ENCODE measurements at regions not wholly inside any gene's neighbourhood (a gene's known extent, or its start where the extent isn't known, plus 50 kb on each side); places are given as distances from the start of the nearest gene placed in this dataset.

DNA sequence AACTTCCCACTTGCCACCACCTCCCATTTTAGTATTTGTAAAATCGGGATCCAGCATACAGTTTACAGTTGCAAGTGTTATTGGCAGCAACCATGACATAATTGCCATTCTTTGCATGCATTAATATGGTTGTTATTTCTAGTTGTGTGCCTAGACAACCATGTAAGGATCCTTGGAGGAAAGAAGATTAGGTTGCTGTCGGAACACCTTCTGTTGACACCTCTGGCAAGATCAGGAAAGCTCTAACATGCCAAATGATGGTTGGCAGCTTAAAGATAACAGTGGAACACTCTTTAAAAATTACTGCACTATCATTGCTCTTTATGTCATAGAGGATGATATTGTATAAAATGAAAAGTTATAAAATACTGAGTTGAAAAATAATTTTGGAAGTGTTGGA lies 313.5 kb upstream of the RARB start:
- no peak for DNase-seq (ENCODE audit: low read depth)
- in situ Hi-C loops (cut with HindIII; ENCODE audit: low sequenced_read_pairs), result no loop called here
- H3K4me3 ChIP-seq (ENCODE audit: low read depth, low read length), result no peak overlapping the region
- TF ChIP-seq, protein P1, sequence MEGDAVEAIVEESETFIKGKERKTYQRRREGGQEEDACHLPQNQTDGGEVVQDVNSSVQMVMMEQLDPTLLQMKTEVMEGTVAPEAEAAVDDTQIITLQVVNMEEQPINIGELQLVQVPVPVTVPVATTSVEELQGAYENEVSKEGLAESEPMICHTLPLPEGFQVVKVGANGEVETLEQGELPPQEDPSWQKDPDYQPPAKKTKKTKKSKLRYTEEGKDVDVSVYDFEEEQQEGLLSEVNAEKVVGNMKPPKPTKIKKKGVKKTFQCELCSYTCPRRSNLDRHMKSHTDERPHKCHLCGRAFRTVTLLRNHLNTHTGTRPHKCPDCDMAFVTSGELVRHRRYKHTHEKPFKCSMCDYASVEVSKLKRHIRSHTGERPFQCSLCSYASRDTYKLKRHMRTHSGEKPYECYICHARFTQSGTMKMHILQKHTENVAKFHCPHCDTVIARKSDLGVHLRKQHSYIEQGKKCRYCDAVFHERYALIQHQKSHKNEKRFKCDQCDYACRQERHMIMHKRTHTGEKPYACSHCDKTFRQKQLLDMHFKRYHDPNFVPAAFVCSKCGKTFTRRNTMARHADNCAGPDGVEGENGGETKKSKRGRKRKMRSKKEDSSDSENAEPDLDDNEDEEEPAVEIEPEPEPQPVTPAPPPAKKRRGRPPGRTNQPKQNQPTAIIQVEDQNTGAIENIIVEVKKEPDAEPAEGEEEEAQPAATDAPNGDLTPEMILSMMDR (IDR thresholded peaks at IDR 0.05; ENCODE audit: low read depth, low read length, missing control alignments), result no peak

DNA sequence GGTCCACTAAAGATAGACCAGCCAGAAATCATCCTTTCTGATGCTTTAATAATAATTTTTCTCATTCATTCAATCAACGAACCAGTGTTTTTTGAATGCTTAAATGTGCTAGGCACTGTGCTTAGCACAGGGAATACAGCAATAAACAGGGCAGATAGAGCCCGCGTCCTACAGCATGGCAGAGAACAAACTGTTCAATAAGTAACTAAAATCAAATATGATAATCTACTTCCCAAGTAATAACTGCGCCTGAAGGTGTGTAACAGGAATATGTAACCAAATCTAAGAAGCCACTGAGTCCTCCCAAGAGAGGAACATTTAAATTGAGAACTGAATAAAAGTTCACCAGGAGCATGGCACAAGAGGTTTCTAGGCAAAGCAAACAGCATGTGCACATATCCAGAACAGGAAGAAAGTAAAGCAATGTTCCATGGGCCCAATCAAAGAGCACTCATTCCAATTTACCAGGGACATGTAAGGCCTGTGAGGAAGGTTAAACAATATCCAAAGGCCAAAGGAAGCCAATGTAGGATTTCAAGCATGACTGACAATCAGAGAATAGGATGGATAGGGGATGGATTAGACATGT lies 311.0 kb upstream of the RARB start:
- in situ Hi-C loops (cut with HindIII; ENCODE audit: low sequenced_read_pairs), result no loop called here
- H3K4me3 ChIP-seq (ENCODE audit: low read depth, low read length), result no peak overlapping the region
- no peak for DNase-seq (ENCODE audit: low read depth)
- TF ChIP-seq, protein P1 (IDR thresholded peaks at IDR 0.05; ENCODE audit: low read depth, low read length, missing control alignments), result no peak

DNA sequence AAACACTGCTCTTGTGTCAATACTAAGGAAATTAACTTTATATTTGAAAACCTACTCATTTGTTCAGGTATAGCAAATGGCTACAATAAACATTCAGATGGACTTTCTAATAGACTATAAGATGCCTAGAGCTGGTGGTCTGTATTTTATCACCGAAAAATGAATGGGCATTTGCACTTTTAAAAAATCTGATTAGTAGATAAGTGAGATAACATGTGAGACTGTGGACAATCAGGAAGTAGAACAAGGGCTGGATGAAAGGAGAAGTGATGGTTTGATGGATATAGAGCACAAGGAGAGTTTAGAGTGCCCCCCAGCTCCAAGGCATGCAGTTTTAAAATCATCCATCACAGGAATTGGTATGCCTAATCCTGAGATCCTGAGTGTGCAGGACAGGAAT lies 308.4 kb upstream of the RARB start:
- TF ChIP-seq, protein P1 (IDR thresholded peaks at IDR 0.05; ENCODE audit: low read depth, low read length, missing control alignments), result no peak
- in situ Hi-C loops (cut with HindIII; ENCODE audit: low sequenced_read_pairs), result no loop called here
- DNase-seq (ENCODE audit: low read depth), result no peak
- no peak overlapping the region for H3K4me3 ChIP-seq (ENCODE audit: low read depth, low read length)

DNA sequence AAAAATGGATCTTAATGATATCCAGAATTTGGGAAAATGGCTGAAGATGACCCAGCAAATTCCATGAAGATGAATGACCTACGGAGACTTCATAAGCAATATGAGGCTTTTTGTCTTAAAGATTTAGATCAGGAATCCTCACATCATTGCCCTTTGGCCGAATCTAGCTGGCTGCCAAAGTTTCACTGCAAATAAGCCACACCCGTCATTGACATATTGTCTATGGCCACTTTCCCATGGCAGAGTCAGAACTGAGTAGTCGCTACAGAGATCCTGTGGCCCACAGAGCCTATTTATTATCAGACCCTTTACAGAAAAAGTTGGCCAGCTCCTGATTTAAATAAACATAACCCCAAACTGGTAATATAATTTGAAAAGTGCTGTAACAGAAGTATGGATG lies 307.4 kb upstream of the RARB start:
- in situ Hi-C loops (cut with HindIII; ENCODE audit: low sequenced_read_pairs), result no loop called here
- TF ChIP-seq, protein P1 (IDR thresholded peaks at IDR 0.05; ENCODE audit: low read depth, low read length, missing control alignments), result no peak
- no peak overlapping the region for H3K4me3 ChIP-seq (ENCODE audit: low read depth, low read length)
- no peak for DNase-seq (ENCODE audit: low read depth)

DNA sequence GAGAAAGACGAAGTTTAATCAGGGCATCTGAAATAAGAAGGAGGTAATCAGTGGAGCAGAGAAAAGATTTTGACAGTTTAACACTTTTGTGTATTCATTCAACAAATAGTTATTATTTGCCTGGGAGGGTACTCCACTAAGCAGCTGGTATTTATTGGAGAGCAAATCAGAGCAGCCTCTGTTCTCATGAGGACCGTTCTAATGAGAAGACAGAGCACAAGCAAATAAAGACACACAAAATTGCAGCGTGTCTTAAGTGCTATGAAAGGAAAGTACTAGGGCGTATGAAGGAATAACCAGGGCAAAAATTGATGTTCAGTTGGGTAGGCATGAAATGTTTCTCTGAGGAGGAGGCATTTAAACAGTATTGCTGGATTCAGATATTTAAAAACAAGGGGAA lies 302.9 kb upstream of the RARB start:
- no peak for DNase-seq (ENCODE audit: low read depth)
- TF ChIP-seq, protein P1 (IDR thresholded peaks at IDR 0.05; ENCODE audit: low read depth, low read length, missing control alignments), result no peak
- H3K4me3 ChIP-seq (ENCODE audit: low read depth, low read length), result no peak overlapping the region
- in situ Hi-C loops (cut with HindIII; ENCODE audit: low sequenced_read_pairs), result no loop called here

DNA sequence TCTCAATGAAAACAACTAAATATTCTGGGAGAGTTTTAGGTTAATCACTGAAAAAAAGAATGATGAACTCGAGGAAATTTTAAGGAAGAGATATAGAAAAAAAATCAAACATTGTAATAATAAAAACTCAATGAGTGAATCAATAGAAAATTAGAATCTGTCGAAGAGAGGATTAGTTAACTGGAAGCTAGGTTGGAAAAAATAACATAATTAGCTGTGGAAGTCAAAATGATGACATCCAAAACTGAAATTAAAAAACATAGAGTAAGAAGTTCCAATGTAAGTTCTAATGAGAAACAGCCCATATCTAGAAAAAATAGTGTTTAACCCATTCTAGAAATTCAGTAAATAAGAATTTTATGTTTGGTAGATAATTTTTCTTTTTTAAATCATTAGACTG lies 299.3 kb upstream of the RARB start:
- H3K4me3 ChIP-seq (ENCODE audit: low read depth, low read length), result no peak overlapping the region
- no peak for DNase-seq (ENCODE audit: low read depth)
- in situ Hi-C loops (cut with HindIII; ENCODE audit: low sequenced_read_pairs), result no loop called here
- TF ChIP-seq, protein P1 (IDR thresholded peaks at IDR 0.05; ENCODE audit: low read depth, low read length, missing control alignments), result no peak

All from astrocyte of the cerebellum (primary cell).